GM19463 (cell line): ENCODE measurements at regions not wholly inside any gene's neighbourhood (a gene's known extent, or its start where the extent isn't known, plus 50 kb on each side); places are given as distances from the start of the nearest gene placed in this dataset.

Experiments used
- ATAC-seq: cut with Tn5 transposase; IDR thresholded peaks from one replicate; pipeline ENCODE4 v1.9.1; 2021; ENCODE audit warnings: mild to moderate bottlenecking, moderate library complexity; ENCODE audit not compliant: unreplicated experiment

DNA sequence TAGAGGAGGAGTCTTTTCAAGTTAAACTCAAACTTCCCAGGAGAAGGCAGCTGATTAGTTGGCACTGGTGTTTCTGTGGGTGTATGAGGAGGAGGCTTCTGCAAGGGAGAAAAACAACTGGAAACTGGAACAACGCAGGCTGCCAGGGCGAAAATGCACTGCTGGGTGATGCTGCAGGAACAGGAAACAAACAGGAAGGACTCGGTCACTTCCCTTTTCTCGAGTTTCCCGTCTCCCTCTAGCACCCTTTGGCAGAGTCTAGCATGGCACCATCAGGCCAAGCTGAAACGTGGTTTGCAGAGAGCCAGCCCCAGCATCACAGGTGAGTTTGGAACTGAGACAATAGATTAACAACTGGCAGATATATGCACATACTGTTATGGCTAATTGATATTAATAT lies 77.5 kb upstream of the CAST start:
- no peak for ATAC-seq

DNA sequence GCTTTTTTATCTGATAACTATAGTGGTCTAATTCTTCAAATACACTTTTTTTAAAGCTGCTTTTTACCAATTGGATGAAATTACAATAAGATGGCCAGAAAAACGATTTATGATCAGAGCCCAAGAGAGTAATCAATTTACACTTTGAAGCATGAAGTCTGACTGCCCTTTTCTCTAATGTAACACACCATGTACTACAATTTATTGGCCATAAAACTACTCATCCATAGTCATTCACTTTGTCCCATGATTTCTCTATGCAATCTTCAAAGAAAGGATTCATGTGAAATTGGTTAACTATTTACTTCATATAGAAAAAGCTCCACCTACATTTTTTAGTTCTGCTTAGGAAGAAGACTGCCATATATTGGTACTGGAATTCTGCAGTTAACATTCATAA lies 73.6 kb upstream of the CAST start:
- no peak for ATAC-seq

DNA sequence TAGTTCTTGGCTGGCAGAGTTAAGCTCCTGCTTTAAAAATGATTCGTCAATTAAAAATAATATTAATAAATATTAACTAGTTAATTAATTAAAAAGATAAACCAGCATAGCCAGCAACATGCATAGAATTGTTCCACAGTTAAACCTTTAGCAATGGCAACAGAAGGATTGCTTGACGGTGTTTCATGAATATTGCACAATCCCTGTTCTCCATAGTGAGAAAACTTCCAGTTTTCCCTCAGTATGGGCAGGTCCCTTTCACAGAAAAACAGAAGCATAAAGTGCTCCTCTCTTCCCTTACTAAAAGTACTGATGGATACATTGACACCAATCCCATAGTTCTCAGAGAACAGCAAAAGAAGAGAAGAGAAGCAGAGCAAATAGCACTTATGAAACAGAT lies 71.4 kb upstream of the CAST start:
- ATAC-seq = no peak

DNA sequence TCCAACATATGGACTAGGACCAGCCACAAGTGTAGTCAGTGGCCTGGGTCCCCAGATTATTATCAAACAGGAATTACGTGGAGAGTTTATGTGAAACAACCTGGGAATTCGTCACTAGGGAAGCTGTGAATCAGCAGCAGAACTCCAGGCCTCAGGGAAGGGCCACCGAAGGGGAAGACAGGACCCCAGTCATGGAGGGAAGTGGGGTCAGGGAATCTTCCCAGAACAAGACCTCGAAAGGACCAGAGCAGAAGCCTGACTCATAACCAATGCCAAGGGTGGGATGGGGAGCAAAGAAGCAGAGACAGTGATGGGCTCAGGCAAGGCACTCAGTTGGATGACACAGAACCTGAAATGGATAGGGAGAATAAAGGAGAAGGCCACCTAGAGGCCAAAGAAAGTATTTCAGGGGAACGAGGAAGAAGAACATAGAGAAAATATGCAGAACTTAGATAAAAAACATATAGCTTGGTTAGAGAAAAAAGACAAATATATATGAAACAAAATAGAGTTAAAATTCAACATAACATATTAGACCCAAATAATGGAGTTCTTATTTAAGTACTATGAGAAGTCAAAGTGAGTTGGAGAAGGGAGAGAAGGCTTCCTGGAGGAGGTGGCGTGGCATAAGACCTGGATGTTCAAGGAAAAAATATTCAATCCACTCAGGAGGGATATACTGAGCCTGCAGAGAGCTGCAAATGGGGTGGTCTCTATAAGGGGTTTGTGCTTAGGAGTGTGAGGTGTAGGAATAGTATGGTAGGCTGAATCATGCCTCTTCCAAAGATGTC lies 66.7 kb upstream of the CAST start:
- ATAC-seq = no peak

DNA sequence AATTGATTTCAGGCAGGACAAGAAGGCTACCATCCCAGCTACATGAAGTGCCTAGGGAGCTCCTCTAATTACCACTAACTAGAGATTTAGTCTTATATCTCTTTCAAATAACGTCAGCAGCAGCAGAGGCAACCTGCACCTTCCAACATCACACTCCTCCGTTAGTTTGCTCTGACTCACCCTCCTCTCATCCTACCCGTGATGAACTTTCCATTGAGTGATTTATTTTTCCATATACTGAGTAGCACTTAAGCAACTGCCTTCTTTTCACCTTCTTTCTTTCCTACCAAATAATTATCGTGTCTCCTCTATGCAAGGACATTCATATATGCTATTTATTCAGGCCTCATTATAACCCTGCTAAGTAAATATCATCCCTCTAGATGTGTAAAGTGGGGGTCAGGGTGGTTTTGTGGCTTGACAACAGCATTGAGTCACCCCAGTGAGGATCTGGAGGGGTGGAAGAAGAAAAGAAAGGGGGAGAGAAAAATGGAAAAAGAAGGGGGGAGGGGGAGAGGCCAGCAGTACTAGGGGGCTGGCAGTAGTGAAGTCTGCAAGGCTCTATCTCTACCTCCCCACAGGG lies 64.6 kb upstream of the CAST start:
- no peak for ATAC-seq

DNA sequence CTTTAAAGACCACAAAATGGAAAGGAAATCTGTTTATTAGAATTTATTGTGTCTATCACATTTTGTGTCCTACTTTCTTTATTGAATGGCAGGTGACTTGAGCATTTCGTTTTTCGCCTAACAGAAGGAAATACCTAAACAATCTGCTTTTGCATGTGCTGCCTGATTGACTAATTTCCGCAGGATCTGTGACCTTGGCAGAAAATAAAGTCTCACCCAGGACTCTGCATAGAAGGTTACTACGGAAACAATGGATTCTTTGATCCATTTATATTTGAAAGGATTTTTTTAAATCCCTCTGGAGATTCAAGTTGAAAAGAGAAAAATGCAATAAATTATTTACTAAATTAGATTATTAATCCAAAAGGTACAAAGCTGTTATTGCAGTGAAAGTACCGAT lies 61.0 kb upstream of the CAST start:
- no peak for ATAC-seq

DNA sequence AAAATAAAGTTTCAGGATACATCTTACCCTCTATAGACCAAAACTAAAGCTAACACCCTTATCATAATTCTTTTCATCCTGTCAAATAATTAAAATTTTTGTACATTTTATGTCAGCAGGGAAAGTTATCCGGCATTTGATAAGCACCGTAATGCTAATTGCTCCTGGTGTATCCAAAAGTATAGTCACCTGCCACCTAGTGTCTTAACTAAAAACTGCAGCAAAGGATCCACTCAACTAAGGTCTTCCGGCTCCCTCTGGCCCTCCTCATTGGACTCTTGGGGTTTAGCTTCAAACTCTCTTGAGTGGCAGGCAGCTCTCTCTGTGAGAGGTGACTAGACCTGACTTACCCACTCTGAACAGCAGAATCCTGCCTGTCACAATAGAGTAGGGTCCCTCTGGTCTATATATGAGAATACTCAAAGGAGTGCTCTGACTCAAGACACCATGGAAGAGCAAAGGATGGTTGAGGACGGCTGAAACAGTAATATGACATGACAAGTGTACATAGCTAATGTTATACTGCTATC lies 60.4 kb upstream of the CAST start:
- peak; percentile 83 for ATAC-seq

DNA sequence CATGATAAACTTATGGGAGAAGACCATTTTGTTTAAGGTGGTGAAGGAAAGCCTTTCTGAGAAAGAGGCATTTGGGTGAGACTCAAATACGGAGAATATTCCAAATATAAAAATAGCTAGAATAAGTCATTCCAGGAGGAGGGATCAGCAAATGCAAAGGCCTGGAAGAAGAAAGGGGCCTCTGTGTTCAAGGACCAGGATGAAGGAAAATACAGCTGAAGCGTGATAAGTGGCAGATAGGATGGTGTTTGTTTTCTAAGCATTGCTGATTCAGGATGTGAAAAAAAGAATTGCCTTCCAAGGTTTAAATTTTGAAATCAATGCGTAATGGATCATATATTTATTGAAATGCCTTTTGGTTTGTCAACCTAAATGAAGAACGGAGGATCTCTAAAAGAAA lies 59.4 kb upstream of the CAST start:
- ATAC-seq = no peak

DNA sequence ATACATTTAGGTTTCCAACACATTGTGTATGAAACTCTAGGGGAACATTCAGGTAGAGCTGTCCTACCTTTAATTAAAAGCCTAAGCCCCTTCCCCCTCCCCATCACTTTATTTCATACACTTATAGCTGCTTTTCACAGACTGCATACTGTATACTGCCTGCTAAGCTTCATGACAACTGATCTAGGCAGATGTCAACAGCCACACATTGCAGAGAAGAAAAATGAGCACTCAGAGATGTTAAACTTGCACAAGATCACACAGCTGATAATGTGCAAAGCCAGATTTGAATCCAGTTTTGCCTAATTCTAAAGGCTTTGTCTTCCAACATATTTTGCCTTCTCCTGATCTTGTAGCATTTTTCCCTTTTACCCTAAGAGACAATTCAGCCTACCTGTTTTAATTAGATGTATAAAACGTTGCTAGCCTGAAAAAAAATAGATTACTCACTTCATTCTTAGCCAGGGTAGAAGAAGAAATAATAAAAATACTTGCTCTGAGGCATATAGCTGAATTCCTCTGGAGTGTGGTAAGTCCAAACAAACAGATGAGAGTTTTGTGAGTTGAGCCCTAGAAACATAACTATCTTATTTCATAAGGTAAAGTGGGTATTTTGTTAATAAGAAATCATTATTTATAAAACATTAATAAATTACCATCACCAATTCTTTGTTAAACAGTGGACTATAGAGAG lies 56.9 kb upstream of the CAST start:
- no peak for ATAC-seq

DNA sequence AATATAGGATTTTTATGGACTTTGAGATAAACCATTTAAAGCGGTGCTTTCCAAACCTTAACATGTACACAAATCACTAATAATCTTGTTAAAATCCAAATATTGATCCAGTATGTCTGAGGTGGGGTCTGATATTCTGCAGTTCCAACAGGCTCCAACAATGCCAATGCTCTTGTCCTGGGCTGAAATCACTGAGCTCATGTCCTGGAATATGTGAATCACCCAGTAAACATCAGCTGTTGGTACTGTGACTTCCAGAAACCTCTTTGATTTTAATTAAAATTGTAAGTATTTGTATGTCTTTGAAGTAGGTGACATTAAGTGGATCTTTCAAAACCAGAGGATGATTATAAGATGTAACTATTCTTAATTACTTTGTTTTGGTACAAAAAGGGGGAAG lies 52.8 kb upstream of the CAST start:
- ATAC-seq = no peak

DNA sequence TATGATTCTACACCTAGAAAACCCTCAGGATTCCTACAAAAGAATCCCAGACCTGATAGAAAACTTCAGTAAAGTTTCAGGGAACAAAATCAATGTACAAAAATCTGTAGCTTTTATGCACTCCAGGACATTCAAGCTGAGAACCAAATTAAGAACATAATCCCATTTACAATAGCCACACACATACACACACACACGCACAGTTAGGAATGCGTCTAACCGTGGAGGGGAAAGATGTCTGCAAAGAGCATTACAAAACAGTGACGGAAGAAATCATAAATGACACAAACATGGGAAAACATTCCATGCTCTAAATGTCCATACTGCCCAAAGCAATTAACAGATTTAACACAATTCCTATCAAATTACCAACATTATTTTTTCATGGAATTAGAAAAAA lies 51.4 kb upstream of the CAST start:
- no peak for ATAC-seq

DNA sequence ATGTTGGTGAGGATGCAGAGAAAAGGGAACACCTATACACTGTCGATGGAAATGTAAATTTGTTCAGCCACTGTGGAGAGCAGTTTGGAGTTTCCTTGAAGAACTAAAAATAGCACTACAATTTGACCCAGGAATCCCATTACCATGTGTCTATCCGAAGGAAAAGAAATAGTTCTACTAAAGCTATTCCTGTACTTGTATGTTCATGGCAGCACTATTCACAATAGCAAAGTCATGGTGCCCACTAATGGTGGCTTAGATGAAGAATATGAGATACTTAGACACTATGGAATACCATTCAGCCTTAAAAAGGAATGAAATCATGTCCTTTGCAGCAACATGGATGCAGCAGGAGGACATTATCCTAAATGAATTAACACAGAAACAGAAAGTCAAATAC lies 50.2 kb upstream of the CAST start:
- ATAC-seq = no peak
